ENCODE measurements at regions not wholly inside any gene's neighbourhood (a gene's known extent, or its start where the extent isn't known, plus 50 kb on each side); places are given as distances from the start of the nearest gene placed in this dataset.

GRCh38 chr3:194844046-194844445 lies 158.4 kb downstream of the FAM43A start:
- TF ChIP-seq, protein P1, sequence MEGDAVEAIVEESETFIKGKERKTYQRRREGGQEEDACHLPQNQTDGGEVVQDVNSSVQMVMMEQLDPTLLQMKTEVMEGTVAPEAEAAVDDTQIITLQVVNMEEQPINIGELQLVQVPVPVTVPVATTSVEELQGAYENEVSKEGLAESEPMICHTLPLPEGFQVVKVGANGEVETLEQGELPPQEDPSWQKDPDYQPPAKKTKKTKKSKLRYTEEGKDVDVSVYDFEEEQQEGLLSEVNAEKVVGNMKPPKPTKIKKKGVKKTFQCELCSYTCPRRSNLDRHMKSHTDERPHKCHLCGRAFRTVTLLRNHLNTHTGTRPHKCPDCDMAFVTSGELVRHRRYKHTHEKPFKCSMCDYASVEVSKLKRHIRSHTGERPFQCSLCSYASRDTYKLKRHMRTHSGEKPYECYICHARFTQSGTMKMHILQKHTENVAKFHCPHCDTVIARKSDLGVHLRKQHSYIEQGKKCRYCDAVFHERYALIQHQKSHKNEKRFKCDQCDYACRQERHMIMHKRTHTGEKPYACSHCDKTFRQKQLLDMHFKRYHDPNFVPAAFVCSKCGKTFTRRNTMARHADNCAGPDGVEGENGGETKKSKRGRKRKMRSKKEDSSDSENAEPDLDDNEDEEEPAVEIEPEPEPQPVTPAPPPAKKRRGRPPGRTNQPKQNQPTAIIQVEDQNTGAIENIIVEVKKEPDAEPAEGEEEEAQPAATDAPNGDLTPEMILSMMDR (IDR thresholded peaks at IDR 0.05; ENCODE audit: low read depth, low read length, poor library complexity, severe bottlenecking): no peak
- no peak for TF ChIP-seq EZH2phosphoT487 (IDR thresholded peaks at IDR 0.05; ENCODE audit: borderline replicate concordance, low read length)

Data from DOHH2 (cell line).